ENCODE measurements at regions not wholly inside any gene's neighbourhood (a gene's known extent, or its start where the extent isn't known, plus 50 kb on each side); places are given as distances from the start of the nearest gene placed in this dataset.

DNA sequence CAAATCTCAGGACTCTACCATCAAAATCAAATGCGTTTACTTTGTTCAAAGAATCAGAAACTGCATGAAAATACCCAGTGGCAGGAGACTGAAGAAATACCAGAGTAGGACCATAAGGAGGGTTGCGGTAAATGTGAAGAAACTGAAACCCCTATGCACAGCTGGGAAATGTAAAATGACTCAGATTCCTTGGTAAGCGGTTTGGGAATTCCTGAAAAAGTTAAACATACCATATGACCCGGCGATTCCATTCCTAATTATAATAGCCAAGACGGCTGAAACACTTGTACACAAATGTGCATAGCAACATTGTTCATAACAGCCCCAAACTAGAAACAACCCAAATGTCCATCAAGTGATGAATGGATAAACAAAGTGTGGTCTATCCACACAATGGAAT lies 114.1 kb upstream of the GRAMD1B start:
- H3K27me3 ChIP-seq (ENCODE audit: control insufficient read depth in 2 of 2, insufficient read depth in 2 of 2, low read length in 2 of 2) = no peaks in the 10 kb centered on the region
- no peak overlapping the region for H2AFZ ChIP-seq (ENCODE audit: insufficient read depth, low read depth, low read length, poor library complexity, severe bottlenecking)
- no peaks in the 10 kb centered on the region for H3K79me2 ChIP-seq (ENCODE audit: insufficient read depth, low read length)
- no peak for DNase-seq
- no peak overlapping the region for H3K9ac ChIP-seq (ENCODE audit: insufficient read depth, low read length, poor library complexity, severe bottlenecking)
- whole genome bisulfite sequencing (ENCODE audit: insufficient coverage) = no CpG with 5 or more reads among the region's 6 CpGs
- no peaks in the 10 kb centered on the region for H3K36me3 Mint-ChIP-seq
- no peaks in the 10 kb centered on the region for H3K4me1 Mint-ChIP-seq
- intact Hi-C loops (cut with micrococcal nuclease) = no loop called here
- peaks cover 2 to 9% (median 4%) of the 10 kb centered on the region in 3 donors for H3K27me3 Mint-ChIP-seq (ENCODE audit: low read depth in 3 of 3)
- TF ChIP-seq, protein P1, sequence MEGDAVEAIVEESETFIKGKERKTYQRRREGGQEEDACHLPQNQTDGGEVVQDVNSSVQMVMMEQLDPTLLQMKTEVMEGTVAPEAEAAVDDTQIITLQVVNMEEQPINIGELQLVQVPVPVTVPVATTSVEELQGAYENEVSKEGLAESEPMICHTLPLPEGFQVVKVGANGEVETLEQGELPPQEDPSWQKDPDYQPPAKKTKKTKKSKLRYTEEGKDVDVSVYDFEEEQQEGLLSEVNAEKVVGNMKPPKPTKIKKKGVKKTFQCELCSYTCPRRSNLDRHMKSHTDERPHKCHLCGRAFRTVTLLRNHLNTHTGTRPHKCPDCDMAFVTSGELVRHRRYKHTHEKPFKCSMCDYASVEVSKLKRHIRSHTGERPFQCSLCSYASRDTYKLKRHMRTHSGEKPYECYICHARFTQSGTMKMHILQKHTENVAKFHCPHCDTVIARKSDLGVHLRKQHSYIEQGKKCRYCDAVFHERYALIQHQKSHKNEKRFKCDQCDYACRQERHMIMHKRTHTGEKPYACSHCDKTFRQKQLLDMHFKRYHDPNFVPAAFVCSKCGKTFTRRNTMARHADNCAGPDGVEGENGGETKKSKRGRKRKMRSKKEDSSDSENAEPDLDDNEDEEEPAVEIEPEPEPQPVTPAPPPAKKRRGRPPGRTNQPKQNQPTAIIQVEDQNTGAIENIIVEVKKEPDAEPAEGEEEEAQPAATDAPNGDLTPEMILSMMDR (IDR thresholded peaks at IDR 0.05) = no peak
- no peaks in the 10 kb centered on the region for H3K36me3 ChIP-seq (replicated peaks in 1 of 2; ENCODE audit: control insufficient read depth in 1 of 2, insufficient read depth in 2 of 2, low read length in 2 of 2)
- H3K4me3 ChIP-seq (replicated peaks in 1 of 3; ENCODE audit: low read depth in 2 of 3, low read length in 3 of 3) = no peak overlapping the region
- no peak overlapping the region for H3K4me2 ChIP-seq (replicated peaks; ENCODE audit: extremely low read depth, low read length, poor library complexity, severe bottlenecking)
- peaks cover 0 to 3% of the 10 kb centered on the region in 2 donors for H3K9me3 ChIP-seq (replicated peaks in 1 of 2; ENCODE audit: control insufficient read depth in 1 of 2, insufficient read depth in 1 of 2, low read length in 2 of 2)
- H3K27ac Mint-ChIP-seq = no peak overlapping the region
- no peaks in the 10 kb centered on the region for H4K20me1 ChIP-seq (ENCODE audit: insufficient read depth, low read length)
- H3K4me3 Mint-ChIP-seq = no peak overlapping the region
- H3K27ac ChIP-seq (ENCODE audit: low read depth in 1 of 2, low read length in 2 of 2) = no peak overlapping the region
- H3K4me1 ChIP-seq (ENCODE audit: control insufficient read depth in 1 of 2, insufficient read depth in 2 of 2, low read length in 2 of 2) = no peaks in the 10 kb centered on the region
- peaks cover 0 to 9% (median 4%) of the 10 kb centered on the region in 7 donors for H3K9me3 Mint-ChIP-seq

- H3K36me3 ChIP-seq (replicated peaks in 1 of 2; ENCODE audit: control insufficient read depth in 1 of 2, insufficient read depth in 2 of 2, low read length in 2 of 2) = no peaks in the 10 kb centered on the region
- no peak overlapping the region for H3K27ac ChIP-seq (ENCODE audit: low read depth in 1 of 2, low read length in 2 of 2)
- DNase-seq = no peak
- intact Hi-C loops (cut with micrococcal nuclease) = no loop called here
- Mint-ChIP-seq H3K4me1 (no peaks in the 10 kb centered on the region), H3K4me3 (no peak overlapping the region), H3K27me3 (ENCODE audit: low read depth in 3 of 3) (peaks cover 1 to 5% (median 2%) of the 10 kb centered on the region in 3 donors), H3K36me3 (no peaks in the 10 kb centered on the region), H3K9me3 (peaks cover 0 to 9% (median 4%) of the 10 kb centered on the region in 7 donors), H3K27ac (no peak overlapping the region)
- peaks cover 0 to 3% of the 10 kb centered on the region in 2 donors for H3K9me3 ChIP-seq (replicated peaks in 1 of 2; ENCODE audit: control insufficient read depth in 1 of 2, insufficient read depth in 1 of 2, low read length in 2 of 2)
- H4K20me1 ChIP-seq (ENCODE audit: insufficient read depth, low read length) = no peaks in the 10 kb centered on the region
- H3K27me3 ChIP-seq (ENCODE audit: control insufficient read depth in 2 of 2, insufficient read depth in 2 of 2, low read length in 2 of 2) = no peaks in the 10 kb centered on the region
- no peak overlapping the region for H2AFZ ChIP-seq (ENCODE audit: insufficient read depth, low read depth, low read length, poor library complexity, severe bottlenecking)
- H3K79me2 ChIP-seq (ENCODE audit: insufficient read depth, low read length) = no peaks in the 10 kb centered on the region
- no peaks in the 10 kb centered on the region for H3K4me1 ChIP-seq (ENCODE audit: control insufficient read depth in 1 of 2, insufficient read depth in 2 of 2, low read length in 2 of 2)
- H3K9ac ChIP-seq (ENCODE audit: insufficient read depth, low read length, poor library complexity, severe bottlenecking) = no peak overlapping the region
- H3K4me3 ChIP-seq (replicated peaks in 1 of 3; ENCODE audit: low read depth in 2 of 3, low read length in 3 of 3) = no peak overlapping the region
- 92% methylated on average over 11 of the region's 11 CpGs for WGBS (ENCODE audit: insufficient coverage)
- H3K4me2 ChIP-seq (replicated peaks; ENCODE audit: extremely low read depth, low read length, poor library complexity, severe bottlenecking) = no peak overlapping the region
- TF ChIP-seq, protein P1 (IDR thresholded peaks at IDR 0.05) = no peak
Measured at GRCh38 chr11:123314972-123315371, 115.1 kb upstream of the GRAMD1B start.

Data from CD14-positive monocyte (primary cell).